HCT116 (cell line): ENCODE measurements at regions not wholly inside any gene's neighbourhood (a gene's known extent, or its start where the extent isn't known, plus 50 kb on each side); places are given as distances from the start of the nearest gene placed in this dataset.

ENCODE experiments used
- ATAC-seq: fragments of 200-7000 bp; cut with Tn5 transposase; 2 replicates; pipeline ENCODE4 v1.9.1; 2020; ENCODE audit warnings: mild to moderate bottlenecking, moderate library complexity
- BruUV-seq: library from RNA; stranded (reverse); fragments of 400-500 nt; replicated peaks from 2 replicates; lab custom pipeline; 2021; lab: Mats Ljungman, UMichigan
- CTCF ChIA-PET: fragments of 300-600 bp; sonication (Branson Sonifier 250); formaldehyde crosslinking; loops from one replicate; lab custom pipeline; 2021; ENCODE audit warnings: antibody characterized with exemption; lab: Charles Lee
- POLR2A ChIA-PET: fragments of 300-600, 350-600 bp; sonication (Branson Sonifier 250); formaldehyde crosslinking; loops from one replicate; lab custom pipeline; 2021; ENCODE audit warnings: antibody characterized with exemption; lab: Charles Lee
- RAD21 ChIA-PET, 2 experiments: fragments of 300-600 bp; sonication (Branson Sonifier 250); formaldehyde crosslinking; loops; one replicate each; lab custom pipeline; 2023; ENCODE audit warnings: low total read pairs in 2 of 2; ENCODE audit not compliant: uncharacterized antibody in 2 of 2, unreplicated experiment in 2 of 2, low non-redundant PET in 1 of 2; lab: Charles Lee
- DNase-seq: peaks from one replicate; pipeline ENCODE4 v3.0.0-alpha.2; 2010; ENCODE audit warnings: low read depth, low spot score
- H2AFZ ChIP-seq: fragments of 200-600 bp; shearing (Covaris generic), sonication (generic); 2 replicates; pipeline ENCODE4 v1.6.1; 2017; ENCODE audit warnings: low read depth, mixed run types, mixed read lengths, antibody characterized with exemption, low read length; ENCODE audit not compliant: poor library complexity, severe bottlenecking
- H3K27ac ChIP-seq: 2 replicates; pipeline ENCODE4 v1.5.1; 2012; ENCODE audit warnings: low read depth, low read length
- H3K27me3 ChIP-seq: fragments of 200-600 bp; sonication (generic); 2 replicates; pipeline ENCODE4 v1.6.1; 2016; ENCODE audit warnings: mixed run types, low read length, mixed read lengths; ENCODE audit not compliant: insufficient read depth
- H3K36me3 ChIP-seq, 2 experiments: fragments of 200-500 bp in 1 of 2; fragments of 200-600 bp in 1 of 2; sonication (Bioruptor generic) in 1 of 2; sonication (generic) in 1 of 2; 2 replicates each; pipeline versions ENCODE4 v1.5.1 to v1.6.1; 2014 to 2016; ENCODE audit warnings: low read length in 2 of 2, inconsistent platforms in 1 of 2, mixed read lengths in 1 of 2, mixed run types in 1 of 2; ENCODE audit not compliant: insufficient read depth in 2 of 2, control insufficient read depth in 1 of 2
- H3K4me1 ChIP-seq, 2 experiments: fragments of 200-600 bp in 1 of 2; sonication (generic) in 1 of 2; 2 replicates each; pipeline versions ENCODE4 v1.5.1 to v1.6.1; 2012 to 2017; ENCODE audit warnings: low read length in 2 of 2, inconsistent platforms in 1 of 2, mild to moderate bottlenecking in 1 of 2, mixed read lengths in 1 of 2, mixed run types in 1 of 2, moderate library complexity in 1 of 2; ENCODE audit not compliant: insufficient read depth in 2 of 2, control insufficient read depth in 1 of 2
- H3K4me2 ChIP-seq: fragments of 200-600 bp; sonication (generic); 2 replicates; pipeline ENCODE4 v1.6.1; 2017; ENCODE audit warnings: mixed run types, low read length, mixed read lengths
- H3K4me3 ChIP-seq, 2 experiments: fragments of 200-600 bp in 1 of 2; sonication (generic) in 1 of 2; replicated peaks in 1 of 2; 2 replicates each; pipeline ENCODE4 v1.5.1; 2011 to 2016; ENCODE audit warnings: low read length in 2 of 2, control low read depth in 1 of 2, low read depth in 1 of 2, mild to moderate bottlenecking in 1 of 2, mixed read lengths in 1 of 2, mixed run types in 1 of 2
- H3K79me2 ChIP-seq: fragments of 200-600 bp; sonication (generic); 2 replicates; pipeline ENCODE4 v1.6.1; 2017; ENCODE audit warnings: mild to moderate bottlenecking, mixed run types, low read length, moderate library complexity, mixed read lengths; ENCODE audit not compliant: insufficient read depth
- H3K9ac ChIP-seq: fragments of 200-600 bp; sonication (generic); 2 replicates; pipeline ENCODE4 v1.6.1; 2016; ENCODE audit warnings: low read length, mixed read lengths
- H3K9me2 ChIP-seq: fragments of 200-600 bp; sonication (generic), shearing (Covaris generic); 2 replicates; pipeline ENCODE4 v1.6.1; 2017; ENCODE audit warnings: mixed run types, mild to moderate bottlenecking, moderate library complexity; ENCODE audit not compliant: insufficient read depth
- H3K9me3 ChIP-seq, 2 experiments: fragments of 200-500 bp in 1 of 2; fragments of 200-600 bp in 1 of 2; sonication (Bioruptor generic) in 1 of 2; sonication (generic) in 1 of 2; 2 replicates each; pipeline ENCODE4 v1.6.1; 2014 to 2017; ENCODE audit warnings: low read length in 2 of 2, mixed read lengths in 2 of 2, inconsistent platforms in 1 of 2, low read depth in 1 of 2, mild to moderate bottlenecking in 1 of 2, mixed run types in 1 of 2, moderate library complexity in 1 of 2; ENCODE audit not compliant: control insufficient read depth in 1 of 2, insufficient read depth in 1 of 2
- H4K20me1 ChIP-seq: fragments of 200-600 bp; sonication (generic), shearing (Covaris generic); 2 replicates; pipeline ENCODE4 v1.6.1; 2017; ENCODE audit warnings: mixed run types, mild to moderate bottlenecking, moderate library complexity; ENCODE audit not compliant: insufficient read depth
- CBX3 ChIP-seq: IDR thresholded peaks from 2 replicates; pipeline ENCODE4 v1.6.1; 2012; ENCODE audit warnings: low read depth
- CEBPB ChIP-seq: IDR thresholded peaks from 2 replicates; pipeline ENCODE4 v1.6.1; 2012; ENCODE audit warnings: low read depth
- EGR1 ChIP-seq: IDR thresholded peaks from 2 replicates; pipeline ENCODE4 v1.6.1; 2012; ENCODE audit warnings: low read depth
- ELF1 ChIP-seq: IDR thresholded peaks from 2 replicates; pipeline ENCODE4 v1.6.1; 2012; ENCODE audit warnings: low read depth, borderline replicate concordance
- EZH2 ChIP-seq: fragments of 200-600 bp; sonication (generic); IDR thresholded peaks from 2 replicates; pipeline ENCODE4 v1.6.1; 2017; ENCODE audit warnings: antibody characterized with exemption, mixed run types
- EZH2phosphoT487 ChIP-seq: fragments of 200-600 bp; IDR thresholded peaks from 2 replicates; pipeline ENCODE4 v1.6.1; 2018; ENCODE audit warnings: antibody characterized with exemption, borderline replicate concordance
- FOSL1 ChIP-seq: IDR thresholded peaks from 2 replicates; pipeline ENCODE4 v1.6.1; 2012; ENCODE audit warnings: low read depth
- POLR2A ChIP-seq: IDR thresholded peaks from 2 replicates; pipeline ENCODE4 v1.7.0; 2011; ENCODE audit warnings: borderline replicate concordance; ENCODE audit not compliant: insufficient read depth, insufficient read length; ENCODE audit errors: extremely low read depth
- POLR2AphosphoS5 ChIP-seq: IDR thresholded peaks from 2 replicates; pipeline ENCODE4 v1.6.1; 2011; ENCODE audit warnings: mild to moderate bottlenecking, low read depth, low read length, moderate library complexity
- RAD21 ChIP-seq: IDR thresholded peaks from 2 replicates; pipeline ENCODE4 v1.6.1; 2012; ENCODE audit warnings: low read depth, mild to moderate bottlenecking
- SIN3A ChIP-seq: IDR thresholded peaks from 2 replicates; pipeline ENCODE4 v1.6.1; 2012; ENCODE audit warnings: low read depth
- SP1 ChIP-seq: IDR thresholded peaks from 2 replicates; pipeline ENCODE4 v1.6.1; 2012; ENCODE audit warnings: low read depth
- TCF7L2 ChIP-seq: IDR thresholded peaks from 2 replicates; pipeline ENCODE4 v1.7.0; 2011; ENCODE audit warnings: borderline replicate concordance, inconsistent platforms; ENCODE audit not compliant: insufficient read depth, insufficient read length; ENCODE audit errors: extremely low read depth
- ZNF274 ChIP-seq: fragments of 200-500 bp; sonication (Bioruptor generic); IDR thresholded peaks from 2 replicates; pipeline ENCODE4 v1.6.1; 2014; ENCODE audit warnings: mild to moderate bottlenecking, low read depth, low read length, inconsistent platforms
- intact Hi-C: fragments of 100-400 bp; cut with micrococcal nuclease; formaldehyde crosslinking; loops from 2 replicates; pipeline ENCODE4 v1.10.0; 2022
- TF ChIP-seq, protein P1 (sequence below): IDR thresholded peaks from 2 replicates; pipeline ENCODE4 v1.6.1; 2011; ENCODE audit warnings: mild to moderate bottlenecking, low read length, moderate library complexity; ENCODE audit not compliant: insufficient replicate concordance; ENCODE audit errors: extremely low read depth
- TF ChIP-seq, protein P2 (sequence below), 3 experiments: fragments of 200-600 bp in 1 of 3; sonication (generic) in 1 of 3; IDR thresholded peaks in 2 of 3; conservative IDR thresholded peaks in 1 of 3; 2 replicates each; pipeline ENCODE4 v1.5.1; 2012 to 2017; ENCODE audit warnings: low read depth in 2 of 3, low read length in 2 of 3, antibody characterized with exemption in 1 of 3, borderline replicate concordance in 1 of 3, control low read depth in 1 of 3, mild to moderate bottlenecking in 1 of 3, mixed read lengths in 1 of 3, mixed run types in 1 of 3, moderate library complexity in 1 of 3; ENCODE audit not compliant: insufficient read depth in 1 of 3
- TF ChIP-seq, protein P3 (sequence below): IDR thresholded peaks from 2 replicates; pipeline ENCODE4 v1.6.1; 2012
- TF ChIP-seq, protein P4 (sequence below): IDR thresholded peaks from 2 replicates; pipeline ENCODE4 v1.6.1; 2012; ENCODE audit warnings: low read depth
- TF ChIP-seq, protein P5 (sequence below): IDR thresholded peaks from 2 replicates; pipeline ENCODE4 v1.6.1; 2012

DNA sequence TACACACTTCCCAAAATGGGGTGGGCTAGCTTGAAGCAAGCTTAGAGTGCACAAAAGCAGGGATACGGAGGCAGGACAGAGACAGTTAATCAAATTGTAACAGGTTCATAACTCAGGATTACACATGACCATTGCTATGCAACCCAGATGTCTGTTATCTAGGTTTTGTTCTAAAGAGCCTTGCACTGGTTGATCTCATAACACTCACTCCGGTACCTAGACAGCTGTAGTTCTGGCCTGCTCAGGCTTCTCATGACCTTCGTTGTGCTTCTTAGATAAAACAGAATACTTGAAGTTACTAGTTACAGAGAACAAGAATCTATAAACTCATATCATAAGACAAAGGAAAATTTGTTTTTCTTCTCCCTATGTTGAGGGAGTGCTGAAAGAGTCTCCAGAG lies 983.4 kb downstream of the TMEM121 start:
- no peaks in the 10 kb centered on the region for H3K36me3 ChIP-seq
- ATAC-seq (no peak), DNase-seq (no peak)
- BruUV-seq: no TSS peak
- no peaks in the 10 kb centered on the region for H3K27me3 ChIP-seq
- no peak overlapping the region for H3K4me3 ChIP-seq
- ChIA-PET POLR2A (no interaction called here), CTCF (no interaction called here), RAD21 (no interaction called here)
- peaks cover 3 to 27% of the 10 kb centered on the region in 2 experiments; a peak in 2 of 4 replicates for H3K9me3 ChIP-seq
- no peaks in the 10 kb centered on the region for H3K79me2 ChIP-seq
- H4K20me1 ChIP-seq: no peaks in the 10 kb centered on the region
- TF ChIP-seq EGR1 (no peak), SIN3A (no peak), CBX3 (no peak), CEBPB (no peak), POLR2AphosphoS5 (no peak), EZH2phosphoT487 (no peak), ELF1 (no peak), RAD21 (no peak), FOSL1 (no peak), POLR2A (no peak), EZH2 (no peak), ZNF274 (no peak), TCF7L2 (no peak), SP1 (no peak)
- TF ChIP-seq, protein P1, sequence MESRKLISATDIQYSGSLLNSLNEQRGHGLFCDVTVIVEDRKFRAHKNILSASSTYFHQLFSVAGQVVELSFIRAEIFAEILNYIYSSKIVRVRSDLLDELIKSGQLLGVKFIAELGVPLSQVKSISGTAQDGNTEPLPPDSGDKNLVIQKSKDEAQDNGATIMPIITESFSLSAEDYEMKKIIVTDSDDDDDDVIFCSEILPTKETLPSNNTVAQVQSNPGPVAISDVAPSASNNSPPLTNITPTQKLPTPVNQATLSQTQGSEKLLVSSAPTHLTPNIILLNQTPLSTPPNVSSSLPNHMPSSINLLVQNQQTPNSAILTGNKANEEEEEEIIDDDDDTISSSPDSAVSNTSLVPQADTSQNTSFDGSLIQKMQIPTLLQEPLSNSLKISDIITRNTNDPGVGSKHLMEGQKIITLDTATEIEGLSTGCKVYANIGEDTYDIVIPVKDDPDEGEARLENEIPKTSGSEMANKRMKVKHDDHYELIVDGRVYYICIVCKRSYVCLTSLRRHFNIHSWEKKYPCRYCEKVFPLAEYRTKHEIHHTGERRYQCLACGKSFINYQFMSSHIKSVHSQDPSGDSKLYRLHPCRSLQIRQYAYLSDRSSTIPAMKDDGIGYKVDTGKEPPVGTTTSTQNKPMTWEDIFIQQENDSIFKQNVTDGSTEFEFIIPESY: no peak
- TF ChIP-seq, protein P2, sequence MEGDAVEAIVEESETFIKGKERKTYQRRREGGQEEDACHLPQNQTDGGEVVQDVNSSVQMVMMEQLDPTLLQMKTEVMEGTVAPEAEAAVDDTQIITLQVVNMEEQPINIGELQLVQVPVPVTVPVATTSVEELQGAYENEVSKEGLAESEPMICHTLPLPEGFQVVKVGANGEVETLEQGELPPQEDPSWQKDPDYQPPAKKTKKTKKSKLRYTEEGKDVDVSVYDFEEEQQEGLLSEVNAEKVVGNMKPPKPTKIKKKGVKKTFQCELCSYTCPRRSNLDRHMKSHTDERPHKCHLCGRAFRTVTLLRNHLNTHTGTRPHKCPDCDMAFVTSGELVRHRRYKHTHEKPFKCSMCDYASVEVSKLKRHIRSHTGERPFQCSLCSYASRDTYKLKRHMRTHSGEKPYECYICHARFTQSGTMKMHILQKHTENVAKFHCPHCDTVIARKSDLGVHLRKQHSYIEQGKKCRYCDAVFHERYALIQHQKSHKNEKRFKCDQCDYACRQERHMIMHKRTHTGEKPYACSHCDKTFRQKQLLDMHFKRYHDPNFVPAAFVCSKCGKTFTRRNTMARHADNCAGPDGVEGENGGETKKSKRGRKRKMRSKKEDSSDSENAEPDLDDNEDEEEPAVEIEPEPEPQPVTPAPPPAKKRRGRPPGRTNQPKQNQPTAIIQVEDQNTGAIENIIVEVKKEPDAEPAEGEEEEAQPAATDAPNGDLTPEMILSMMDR (IDR thresholded peaks at IDR 0.05 in 2 of 3, conservative IDR thresholded peaks at IDR 0.05 in 1 of 3; ENCODE audit: borderline replicate concordance in 1 of 3, insufficient read depth in 1 of 3, low read depth in 2 of 3, low read length in 2 of 3): no peak
- TF ChIP-seq, protein P3, sequence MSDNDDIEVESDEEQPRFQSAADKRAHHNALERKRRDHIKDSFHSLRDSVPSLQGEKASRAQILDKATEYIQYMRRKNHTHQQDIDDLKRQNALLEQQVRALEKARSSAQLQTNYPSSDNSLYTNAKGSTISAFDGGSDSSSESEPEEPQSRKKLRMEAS: no peak
- TF ChIP-seq, protein P4, sequence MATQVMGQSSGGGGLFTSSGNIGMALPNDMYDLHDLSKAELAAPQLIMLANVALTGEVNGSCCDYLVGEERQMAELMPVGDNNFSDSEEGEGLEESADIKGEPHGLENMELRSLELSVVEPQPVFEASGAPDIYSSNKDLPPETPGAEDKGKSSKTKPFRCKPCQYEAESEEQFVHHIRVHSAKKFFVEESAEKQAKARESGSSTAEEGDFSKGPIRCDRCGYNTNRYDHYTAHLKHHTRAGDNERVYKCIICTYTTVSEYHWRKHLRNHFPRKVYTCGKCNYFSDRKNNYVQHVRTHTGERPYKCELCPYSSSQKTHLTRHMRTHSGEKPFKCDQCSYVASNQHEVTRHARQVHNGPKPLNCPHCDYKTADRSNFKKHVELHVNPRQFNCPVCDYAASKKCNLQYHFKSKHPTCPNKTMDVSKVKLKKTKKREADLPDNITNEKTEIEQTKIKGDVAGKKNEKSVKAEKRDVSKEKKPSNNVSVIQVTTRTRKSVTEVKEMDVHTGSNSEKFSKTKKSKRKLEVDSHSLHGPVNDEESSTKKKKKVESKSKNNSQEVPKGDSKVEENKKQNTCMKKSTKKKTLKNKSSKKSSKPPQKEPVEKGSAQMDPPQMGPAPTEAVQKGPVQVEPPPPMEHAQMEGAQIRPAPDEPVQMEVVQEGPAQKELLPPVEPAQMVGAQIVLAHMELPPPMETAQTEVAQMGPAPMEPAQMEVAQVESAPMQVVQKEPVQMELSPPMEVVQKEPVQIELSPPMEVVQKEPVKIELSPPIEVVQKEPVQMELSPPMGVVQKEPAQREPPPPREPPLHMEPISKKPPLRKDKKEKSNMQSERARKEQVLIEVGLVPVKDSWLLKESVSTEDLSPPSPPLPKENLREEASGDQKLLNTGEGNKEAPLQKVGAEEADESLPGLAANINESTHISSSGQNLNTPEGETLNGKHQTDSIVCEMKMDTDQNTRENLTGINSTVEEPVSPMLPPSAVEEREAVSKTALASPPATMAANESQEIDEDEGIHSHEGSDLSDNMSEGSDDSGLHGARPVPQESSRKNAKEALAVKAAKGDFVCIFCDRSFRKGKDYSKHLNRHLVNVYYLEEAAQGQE: no peak
- TF ChIP-seq, protein P5, sequence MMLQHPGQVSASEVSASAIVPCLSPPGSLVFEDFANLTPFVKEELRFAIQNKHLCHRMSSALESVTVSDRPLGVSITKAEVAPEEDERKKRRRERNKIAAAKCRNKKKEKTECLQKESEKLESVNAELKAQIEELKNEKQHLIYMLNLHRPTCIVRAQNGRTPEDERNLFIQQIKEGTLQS: no peak
- H2AFZ ChIP-seq: no peak overlapping the region
- intact Hi-C loops: no loop called here
- H3K9me2 ChIP-seq: no peaks in the 10 kb centered on the region
- no peak overlapping the region for H3K27ac ChIP-seq
- no peaks in the 10 kb centered on the region for H3K4me1 ChIP-seq
- no peak overlapping the region for H3K9ac ChIP-seq
- H3K4me2 ChIP-seq: no peak overlapping the region
